ENCODE measurements at regions not wholly inside any gene's neighbourhood (a gene's known extent, or its start where the extent isn't known, plus 50 kb on each side); places are given as distances from the start of the nearest gene placed in this dataset.
"Not testable (repeated sequence)": the region's sequence is repeated elsewhere in the genome, so short reads cannot be mapped to it uniquely, and the experiment has no call there.

DNA sequence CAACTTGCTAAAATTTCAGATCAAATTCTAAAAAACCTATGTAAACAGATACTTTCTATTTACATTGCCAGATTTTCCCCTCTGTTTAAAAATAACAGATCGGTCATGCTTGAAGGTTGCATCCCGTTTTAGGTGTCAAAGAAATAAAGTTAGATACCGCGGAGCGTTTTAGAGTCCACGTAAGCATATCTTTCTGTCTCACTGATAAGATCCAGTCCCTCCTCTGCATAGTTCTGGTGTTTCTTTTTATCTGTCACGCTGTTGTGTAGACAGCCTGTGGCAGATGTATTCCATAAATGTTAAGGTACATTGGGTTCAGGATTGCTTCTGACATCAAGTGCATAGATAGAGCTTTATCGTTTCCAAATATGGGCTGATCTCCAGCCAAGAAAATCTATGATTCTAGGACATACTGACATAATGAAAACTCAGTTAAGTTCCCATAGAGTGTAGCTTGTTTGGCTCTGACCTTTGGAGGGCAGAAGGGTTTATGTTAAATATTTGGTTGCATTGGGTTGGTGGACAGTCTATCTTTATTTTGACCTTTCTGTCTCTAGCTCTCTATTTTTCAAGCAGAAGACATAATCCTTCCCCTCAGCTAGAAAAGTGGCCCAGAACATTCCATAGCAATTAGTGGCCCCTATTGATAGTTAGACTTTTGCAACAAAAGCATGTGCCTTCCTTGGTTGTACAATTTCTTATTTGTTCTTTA is 109.2 kb downstream of the GPR85 start:
- intact Hi-C loops (cut with micrococcal nuclease); H3K9me3 ChIP-seq (ENCODE audit: low read length); H3K36me3 ChIP-seq (ENCODE audit: low read depth, low read length); DNase-seq; H3K27ac ChIP-seq (ENCODE audit: low read length); ATAC-seq; H3K4me3 ChIP-seq (ENCODE audit: low read length); H3K27me3 ChIP-seq (ENCODE audit: low read length); H3K9me2 ChIP-seq (replicated peaks; ENCODE audit: low read length); H4K20me1 ChIP-seq (ENCODE audit: low read length); H3K4me1 ChIP-seq (ENCODE audit: insufficient read depth, low read length); CTCF ChIA-PET; H3K4me2 ChIP-seq (ENCODE audit: low read length); H3K9ac ChIP-seq (ENCODE audit: low read length); H3F3A ChIP-seq (ENCODE audit: low read length, unreplicated experiment); POLR2A ChIA-PET (ENCODE audit: unreplicated experiment); BruUV-seq (replicated peaks); H2AFZ ChIP-seq (ENCODE audit: low read length); H3K79me2 ChIP-seq (ENCODE audit: low read length): not testable (repeated sequence)

DNA sequence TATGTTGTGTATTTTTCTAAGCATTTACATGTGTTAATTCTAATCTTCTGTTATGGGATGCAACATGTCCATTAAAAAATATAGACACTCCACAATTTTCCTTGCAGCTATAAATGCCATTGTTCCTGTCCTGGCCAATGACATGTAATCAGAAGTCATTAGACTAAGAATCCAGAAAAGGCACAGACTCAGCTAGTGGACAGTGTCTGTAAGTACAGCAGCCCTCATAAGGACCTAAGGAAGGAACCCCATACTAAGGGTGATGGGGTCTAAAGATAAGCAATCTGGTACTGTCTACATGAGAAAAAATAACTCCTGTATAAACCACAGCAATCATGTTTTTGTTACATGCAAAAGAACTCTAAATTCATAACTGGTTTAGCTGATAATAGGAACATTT is 115.9 kb downstream of the GPR85 start:
- no peaks in the 10 kb centered on the region for H4K20me1 ChIP-seq (ENCODE audit: low read length)
- H3F3A ChIP-seq (ENCODE audit: low read length, unreplicated experiment), result no peaks in the 10 kb centered on the region
- H3K27me3 ChIP-seq (ENCODE audit: low read length), result 0 out of 2 replicates have a peak, but pooled peaks cover 7% of the 10 kb centered on the region
- no peaks in the 10 kb centered on the region for H3K9me3 ChIP-seq (ENCODE audit: low read length)
- no peaks in the 10 kb centered on the region for H3K4me1 ChIP-seq (ENCODE audit: insufficient read depth, low read length)
- POLR2A ChIA-PET (ENCODE audit: unreplicated experiment), result no interaction called here
- H3K36me3 ChIP-seq (ENCODE audit: low read depth, low read length), result no peaks in the 10 kb centered on the region
- no peaks in the 10 kb centered on the region for H3K9me2 ChIP-seq (replicated peaks; ENCODE audit: low read length)
- H3K9ac ChIP-seq (ENCODE audit: low read length), result no peak overlapping the region
- H2AFZ ChIP-seq (ENCODE audit: low read length), result no peak overlapping the region
- CTCF ChIA-PET, result no interaction called here
- H3K79me2 ChIP-seq (ENCODE audit: low read length), result no peaks in the 10 kb centered on the region
- intact Hi-C loops (cut with micrococcal nuclease), result no loop called here
- no peak overlapping the region for H3K27ac ChIP-seq (ENCODE audit: low read length)
- ATAC-seq (peak; percentile 58), DNase-seq (peak; percentile 11)
- H3K4me2 ChIP-seq (ENCODE audit: low read length), result no peak overlapping the region
- TF ChIP-seq EZH2phosphoT487 (IDR thresholded peaks at IDR 0.05; ENCODE audit: borderline replicate concordance, low read length) (no peak), EZH2 (IDR thresholded peaks at IDR 0.05; ENCODE audit: low read length, unreplicated experiment) (no peak)
- TF ChIP-seq, protein P1, sequence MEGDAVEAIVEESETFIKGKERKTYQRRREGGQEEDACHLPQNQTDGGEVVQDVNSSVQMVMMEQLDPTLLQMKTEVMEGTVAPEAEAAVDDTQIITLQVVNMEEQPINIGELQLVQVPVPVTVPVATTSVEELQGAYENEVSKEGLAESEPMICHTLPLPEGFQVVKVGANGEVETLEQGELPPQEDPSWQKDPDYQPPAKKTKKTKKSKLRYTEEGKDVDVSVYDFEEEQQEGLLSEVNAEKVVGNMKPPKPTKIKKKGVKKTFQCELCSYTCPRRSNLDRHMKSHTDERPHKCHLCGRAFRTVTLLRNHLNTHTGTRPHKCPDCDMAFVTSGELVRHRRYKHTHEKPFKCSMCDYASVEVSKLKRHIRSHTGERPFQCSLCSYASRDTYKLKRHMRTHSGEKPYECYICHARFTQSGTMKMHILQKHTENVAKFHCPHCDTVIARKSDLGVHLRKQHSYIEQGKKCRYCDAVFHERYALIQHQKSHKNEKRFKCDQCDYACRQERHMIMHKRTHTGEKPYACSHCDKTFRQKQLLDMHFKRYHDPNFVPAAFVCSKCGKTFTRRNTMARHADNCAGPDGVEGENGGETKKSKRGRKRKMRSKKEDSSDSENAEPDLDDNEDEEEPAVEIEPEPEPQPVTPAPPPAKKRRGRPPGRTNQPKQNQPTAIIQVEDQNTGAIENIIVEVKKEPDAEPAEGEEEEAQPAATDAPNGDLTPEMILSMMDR (conservative IDR thresholded peaks at IDR 0.05; ENCODE audit: low read depth, low read length), result no peak
- BruUV-seq (replicated peaks), result no TSS peak
- no peak overlapping the region for H3K4me3 ChIP-seq (ENCODE audit: low read length)

DNA sequence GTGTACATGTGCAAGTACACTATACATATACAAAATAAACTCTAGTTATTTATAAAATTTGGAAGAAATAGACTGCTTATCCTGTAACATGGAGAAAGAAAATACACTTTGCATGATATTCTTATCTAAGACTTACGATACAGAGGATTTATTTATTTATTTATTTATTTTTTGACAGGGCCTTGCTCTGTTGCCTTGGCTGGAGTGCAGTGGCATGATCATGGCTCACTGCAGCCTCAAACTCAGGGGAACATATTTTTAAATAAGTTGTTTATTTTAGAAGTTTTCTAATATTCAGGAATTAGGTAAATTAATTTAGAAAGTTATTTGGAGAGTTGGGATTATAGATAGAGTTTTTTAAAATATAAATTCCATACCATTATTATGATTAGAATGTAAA is 116.7 kb downstream of the GPR85 start:
- H3K79me2 ChIP-seq (ENCODE audit: low read length), result no peaks in the 10 kb centered on the region
- DNase-seq (no peak), ATAC-seq (no peak)
- no peaks in the 10 kb centered on the region for H3K4me1 ChIP-seq (ENCODE audit: insufficient read depth, low read length)
- H3K36me3 ChIP-seq (ENCODE audit: low read depth, low read length), result no peaks in the 10 kb centered on the region
- no peak overlapping the region for H2AFZ ChIP-seq (ENCODE audit: low read length)
- intact Hi-C loops (cut with micrococcal nuclease), result no loop called here
- no peaks in the 10 kb centered on the region for H3K9me2 ChIP-seq (replicated peaks; ENCODE audit: low read length)
- H3K4me3 ChIP-seq (ENCODE audit: low read length), result no peak overlapping the region
- no peak overlapping the region for H3K9ac ChIP-seq (ENCODE audit: low read length)
- peaks cover 9% of the 10 kb centered on the region; the same call in 1 of the 2 replicates for H3K27me3 ChIP-seq (ENCODE audit: low read length)
- BruUV-seq (replicated peaks), result no TSS peak
- ChIA-PET POLR2A (ENCODE audit: unreplicated experiment) (no interaction called here), CTCF (no interaction called here)
- no peaks in the 10 kb centered on the region for H3K9me3 ChIP-seq (ENCODE audit: low read length)
- H3F3A ChIP-seq (ENCODE audit: low read length, unreplicated experiment), result no peaks in the 10 kb centered on the region
- no peak overlapping the region for H3K27ac ChIP-seq (ENCODE audit: low read length)
- TF ChIP-seq, protein P1 (conservative IDR thresholded peaks at IDR 0.05; ENCODE audit: low read depth, low read length), result no peak
- TF ChIP-seq EZH2 (IDR thresholded peaks at IDR 0.05; ENCODE audit: low read length, unreplicated experiment) (no peak), EZH2phosphoT487 (IDR thresholded peaks at IDR 0.05; ENCODE audit: borderline replicate concordance, low read length) (no peak)
- no peaks in the 10 kb centered on the region for H4K20me1 ChIP-seq (ENCODE audit: low read length)
- H3K4me2 ChIP-seq (ENCODE audit: low read length), result no peak overlapping the region
